GM18502 (cell line): ENCODE measurements at regions not wholly inside any gene's neighbourhood (a gene's known extent, or its start where the extent isn't known, plus 50 kb on each side); places are given as distances from the start of the nearest gene placed in this dataset.

Source experiments
- ATAC-seq: cut with Tn5 transposase; IDR thresholded peaks from one replicate; pipeline ENCODE4 v1.9.1; 2021; ENCODE audit warnings: mild to moderate bottlenecking; ENCODE audit not compliant: unreplicated experiment, poor library complexity

GRCh38 chr15:39434751-39435238, 146.1 kb upstream of the THBS1 start:
- ATAC-seq = no peak

- ATAC-seq = no peak
These were observed 145.6 kb upstream of the THBS1 start for GRCh38 chr15:39435244-39435643.

- ATAC-seq = no peak
These were observed 142.6 kb upstream of the THBS1 start for GRCh38 chr15:39438260-39438659.

GRCh38 chr15:39438799-39439592, 141.9 kb upstream of the THBS1 start:
- no peak for ATAC-seq

GRCh38 chr15:39442898-39443297, 138.0 kb upstream of the THBS1 start:
- no peak for ATAC-seq

GRCh38 chr15:39443659-39444219, 137.1 kb upstream of the THBS1 start:
- ATAC-seq = no peak

GRCh38 chr15:39444735-39445470, 136.0 kb upstream of the THBS1 start:
- no peak for ATAC-seq

- ATAC-seq = no peak
These were observed 134.9 kb upstream of the THBS1 start for GRCh38 chr15:39445931-39446330.

- no peak for ATAC-seq
These were observed 133.5 kb upstream of the THBS1 start for GRCh38 chr15:39447346-39447745.

- ATAC-seq = no peak
These were observed 133.0 kb upstream of the THBS1 start for GRCh38 chr15:39447881-39448280.

- no peak for ATAC-seq
These were observed 132.5 kb upstream of the THBS1 start for GRCh38 chr15:39448409-39448808.

- no peak for ATAC-seq
These were observed 129.7 kb upstream of the THBS1 start for GRCh38 chr15:39451121-39451688.

GRCh38 chr15:39451871-39452270, 129.0 kb upstream of the THBS1 start:
- ATAC-seq = no peak

GRCh38 chr15:39453620-39454019, 127.3 kb upstream of the THBS1 start:
- ATAC-seq = peak; percentile 85

- ATAC-seq = no peak
These were observed 126.5 kb upstream of the THBS1 start for GRCh38 chr15:39454189-39454986.

- no peak for ATAC-seq
These were observed 125.3 kb upstream of the THBS1 start for GRCh38 chr15:39455471-39455991.

GRCh38 chr15:39456159-39456558, 124.7 kb upstream of the THBS1 start:
- no peak for ATAC-seq

GRCh38 chr15:39456582-39457330, 124.1 kb upstream of the THBS1 start:
- no peak for ATAC-seq

GRCh38 chr15:39458131-39458530, 122.7 kb upstream of the THBS1 start:
- ATAC-seq = no peak
